HCT116 (cell line): ENCODE measurements at regions not wholly inside any gene's neighbourhood (a gene's known extent, or its start where the extent isn't known, plus 50 kb on each side); places are given as distances from the start of the nearest gene placed in this dataset.

Source experiments
- ATAC-seq: fragments of 200-7000 bp; cut with Tn5 transposase; 2 replicates; pipeline ENCODE4 v1.9.1; 2020; ENCODE audit warnings: mild to moderate bottlenecking, moderate library complexity
- BruUV-seq: library from RNA; stranded (reverse); fragments of 400-500 nt; replicated peaks from 2 replicates; lab custom pipeline; 2021; lab: Mats Ljungman, UMichigan
- CTCF ChIA-PET: fragments of 300-600 bp; sonication (Branson Sonifier 250); formaldehyde crosslinking; loops from one replicate; lab custom pipeline; 2021; ENCODE audit warnings: antibody characterized with exemption; lab: Charles Lee
- POLR2A ChIA-PET: fragments of 300-600, 350-600 bp; sonication (Branson Sonifier 250); formaldehyde crosslinking; loops from one replicate; lab custom pipeline; 2021; ENCODE audit warnings: antibody characterized with exemption; lab: Charles Lee
- RAD21 ChIA-PET, 2 experiments: fragments of 300-600 bp; sonication (Branson Sonifier 250); formaldehyde crosslinking; loops; one replicate each; lab custom pipeline; 2023; ENCODE audit warnings: low total read pairs in 2 of 2; ENCODE audit not compliant: uncharacterized antibody in 2 of 2, unreplicated experiment in 2 of 2, low non-redundant PET in 1 of 2; lab: Charles Lee
- DNase-seq: peaks from one replicate; pipeline ENCODE4 v3.0.0-alpha.2; 2010; ENCODE audit warnings: low read depth, low spot score
- H2AFZ ChIP-seq: fragments of 200-600 bp; shearing (Covaris generic), sonication (generic); 2 replicates; pipeline ENCODE4 v1.6.1; 2017; ENCODE audit warnings: low read depth, mixed run types, mixed read lengths, antibody characterized with exemption, low read length; ENCODE audit not compliant: poor library complexity, severe bottlenecking
- H3K27ac ChIP-seq: 2 replicates; pipeline ENCODE4 v1.5.1; 2012; ENCODE audit warnings: low read depth, low read length
- H3K27me3 ChIP-seq: fragments of 200-600 bp; sonication (generic); 2 replicates; pipeline ENCODE4 v1.6.1; 2016; ENCODE audit warnings: mixed run types, low read length, mixed read lengths; ENCODE audit not compliant: insufficient read depth
- H3K36me3 ChIP-seq, 2 experiments: fragments of 200-500 bp in 1 of 2; fragments of 200-600 bp in 1 of 2; sonication (Bioruptor generic) in 1 of 2; sonication (generic) in 1 of 2; 2 replicates each; pipeline versions ENCODE4 v1.5.1 to v1.6.1; 2014 to 2016; ENCODE audit warnings: low read length in 2 of 2, inconsistent platforms in 1 of 2, mixed read lengths in 1 of 2, mixed run types in 1 of 2; ENCODE audit not compliant: insufficient read depth in 2 of 2, control insufficient read depth in 1 of 2
- H3K4me1 ChIP-seq, 2 experiments: fragments of 200-600 bp in 1 of 2; sonication (generic) in 1 of 2; 2 replicates each; pipeline versions ENCODE4 v1.5.1 to v1.6.1; 2012 to 2017; ENCODE audit warnings: low read length in 2 of 2, inconsistent platforms in 1 of 2, mild to moderate bottlenecking in 1 of 2, mixed read lengths in 1 of 2, mixed run types in 1 of 2, moderate library complexity in 1 of 2; ENCODE audit not compliant: insufficient read depth in 2 of 2, control insufficient read depth in 1 of 2
- H3K4me2 ChIP-seq: fragments of 200-600 bp; sonication (generic); 2 replicates; pipeline ENCODE4 v1.6.1; 2017; ENCODE audit warnings: mixed run types, low read length, mixed read lengths
- H3K4me3 ChIP-seq, 2 experiments: fragments of 200-600 bp in 1 of 2; sonication (generic) in 1 of 2; replicated peaks in 1 of 2; 2 replicates each; pipeline ENCODE4 v1.5.1; 2011 to 2016; ENCODE audit warnings: low read length in 2 of 2, control low read depth in 1 of 2, low read depth in 1 of 2, mild to moderate bottlenecking in 1 of 2, mixed read lengths in 1 of 2, mixed run types in 1 of 2
- H3K79me2 ChIP-seq: fragments of 200-600 bp; sonication (generic); 2 replicates; pipeline ENCODE4 v1.6.1; 2017; ENCODE audit warnings: mild to moderate bottlenecking, mixed run types, low read length, moderate library complexity, mixed read lengths; ENCODE audit not compliant: insufficient read depth
- H3K9ac ChIP-seq: fragments of 200-600 bp; sonication (generic); 2 replicates; pipeline ENCODE4 v1.6.1; 2016; ENCODE audit warnings: low read length, mixed read lengths
- H3K9me2 ChIP-seq: fragments of 200-600 bp; sonication (generic), shearing (Covaris generic); 2 replicates; pipeline ENCODE4 v1.6.1; 2017; ENCODE audit warnings: mixed run types, mild to moderate bottlenecking, moderate library complexity; ENCODE audit not compliant: insufficient read depth
- H3K9me3 ChIP-seq, 2 experiments: fragments of 200-500 bp in 1 of 2; fragments of 200-600 bp in 1 of 2; sonication (Bioruptor generic) in 1 of 2; sonication (generic) in 1 of 2; 2 replicates each; pipeline ENCODE4 v1.6.1; 2014 to 2017; ENCODE audit warnings: low read length in 2 of 2, mixed read lengths in 2 of 2, inconsistent platforms in 1 of 2, low read depth in 1 of 2, mild to moderate bottlenecking in 1 of 2, mixed run types in 1 of 2, moderate library complexity in 1 of 2; ENCODE audit not compliant: control insufficient read depth in 1 of 2, insufficient read depth in 1 of 2
- H4K20me1 ChIP-seq: fragments of 200-600 bp; sonication (generic), shearing (Covaris generic); 2 replicates; pipeline ENCODE4 v1.6.1; 2017; ENCODE audit warnings: mixed run types, mild to moderate bottlenecking, moderate library complexity; ENCODE audit not compliant: insufficient read depth
- ATF3 ChIP-seq: IDR thresholded peaks from 2 replicates; pipeline ENCODE4 v1.6.1; 2012
- CBX3 ChIP-seq: IDR thresholded peaks from 2 replicates; pipeline ENCODE4 v1.6.1; 2012; ENCODE audit warnings: low read depth
- CEBPB ChIP-seq: IDR thresholded peaks from 2 replicates; pipeline ENCODE4 v1.6.1; 2012; ENCODE audit warnings: low read depth
- CTCF ChIP-seq, 3 experiments: fragments of 200-600 bp in 1 of 3; sonication (generic) in 1 of 3; IDR thresholded peaks in 2 of 3; conservative IDR thresholded peaks in 1 of 3; 2 replicates each; pipeline ENCODE4 v1.5.1; 2012 to 2017; ENCODE audit warnings: low read depth in 2 of 3, low read length in 2 of 3, antibody characterized with exemption in 1 of 3, borderline replicate concordance in 1 of 3, control low read depth in 1 of 3, mild to moderate bottlenecking in 1 of 3, mixed read lengths in 1 of 3, mixed run types in 1 of 3, moderate library complexity in 1 of 3; ENCODE audit not compliant: insufficient read depth in 1 of 3
- ELF1 ChIP-seq: IDR thresholded peaks from 2 replicates; pipeline ENCODE4 v1.6.1; 2012; ENCODE audit warnings: low read depth, borderline replicate concordance
- FOSL1 ChIP-seq: IDR thresholded peaks from 2 replicates; pipeline ENCODE4 v1.6.1; 2012; ENCODE audit warnings: low read depth
- POLR2A ChIP-seq: IDR thresholded peaks from 2 replicates; pipeline ENCODE4 v1.7.0; 2011; ENCODE audit warnings: borderline replicate concordance; ENCODE audit not compliant: insufficient read depth, insufficient read length; ENCODE audit errors: extremely low read depth
- POLR2AphosphoS5 ChIP-seq: IDR thresholded peaks from 2 replicates; pipeline ENCODE4 v1.6.1; 2011; ENCODE audit warnings: mild to moderate bottlenecking, low read depth, low read length, moderate library complexity
- SRF ChIP-seq: IDR thresholded peaks from 2 replicates; pipeline ENCODE4 v1.6.1; 2012; ENCODE audit warnings: low read depth
- YY1 ChIP-seq: IDR thresholded peaks from 2 replicates; pipeline ENCODE4 v1.6.1; 2011; ENCODE audit warnings: low read length, low read depth, moderate library complexity, mild to moderate bottlenecking; ENCODE audit not compliant: insufficient replicate concordance; ENCODE audit errors: extremely low read depth
- ZFX ChIP-seq: fragments of 450-650 bp; IDR thresholded peaks from 2 replicates; pipeline ENCODE4 v1.6.1; 2017
- ZNF274 ChIP-seq: fragments of 200-500 bp; sonication (Bioruptor generic); IDR thresholded peaks from 2 replicates; pipeline ENCODE4 v1.6.1; 2014; ENCODE audit warnings: mild to moderate bottlenecking, low read depth, low read length, inconsistent platforms
- intact Hi-C: fragments of 100-400 bp; cut with micrococcal nuclease; formaldehyde crosslinking; loops from 2 replicates; pipeline ENCODE4 v1.10.0; 2022
- TF ChIP-seq, protein P1 (sequence below): IDR thresholded peaks from 2 replicates; pipeline ENCODE4 v1.6.1; 2012; ENCODE audit warnings: low read depth

- Histone ChIP-seq H3K27me3 (no peaks in the 10 kb centered on the region), H3K4me2 (no peak overlapping the region), H3K36me3 (no peaks in the 10 kb centered on the region), H3K9me3 (no peaks in the 10 kb centered on the region), H3K9ac (no peak overlapping the region), H3K4me3 (no peak overlapping the region), H2AFZ (no peak overlapping the region), H3K4me1 (no peaks in the 10 kb centered on the region), H3K9me2 (no peaks in the 10 kb centered on the region), H3K27ac (no peak overlapping the region), H3K79me2 (no peaks in the 10 kb centered on the region), H4K20me1 (no peaks in the 10 kb centered on the region)
- intact Hi-C loops, result no loop called here
- DNase-seq (no peak), ATAC-seq (no peak)
- no TSS peak for BruUV-seq
- no peak for TF ChIP-seq ATF3
- TF ChIP-seq CBX3, result no peak
- TF ChIP-seq ELF1, result no peak
- TF ChIP-seq ZNF274, result no peak
- TF ChIP-seq, protein P1, sequence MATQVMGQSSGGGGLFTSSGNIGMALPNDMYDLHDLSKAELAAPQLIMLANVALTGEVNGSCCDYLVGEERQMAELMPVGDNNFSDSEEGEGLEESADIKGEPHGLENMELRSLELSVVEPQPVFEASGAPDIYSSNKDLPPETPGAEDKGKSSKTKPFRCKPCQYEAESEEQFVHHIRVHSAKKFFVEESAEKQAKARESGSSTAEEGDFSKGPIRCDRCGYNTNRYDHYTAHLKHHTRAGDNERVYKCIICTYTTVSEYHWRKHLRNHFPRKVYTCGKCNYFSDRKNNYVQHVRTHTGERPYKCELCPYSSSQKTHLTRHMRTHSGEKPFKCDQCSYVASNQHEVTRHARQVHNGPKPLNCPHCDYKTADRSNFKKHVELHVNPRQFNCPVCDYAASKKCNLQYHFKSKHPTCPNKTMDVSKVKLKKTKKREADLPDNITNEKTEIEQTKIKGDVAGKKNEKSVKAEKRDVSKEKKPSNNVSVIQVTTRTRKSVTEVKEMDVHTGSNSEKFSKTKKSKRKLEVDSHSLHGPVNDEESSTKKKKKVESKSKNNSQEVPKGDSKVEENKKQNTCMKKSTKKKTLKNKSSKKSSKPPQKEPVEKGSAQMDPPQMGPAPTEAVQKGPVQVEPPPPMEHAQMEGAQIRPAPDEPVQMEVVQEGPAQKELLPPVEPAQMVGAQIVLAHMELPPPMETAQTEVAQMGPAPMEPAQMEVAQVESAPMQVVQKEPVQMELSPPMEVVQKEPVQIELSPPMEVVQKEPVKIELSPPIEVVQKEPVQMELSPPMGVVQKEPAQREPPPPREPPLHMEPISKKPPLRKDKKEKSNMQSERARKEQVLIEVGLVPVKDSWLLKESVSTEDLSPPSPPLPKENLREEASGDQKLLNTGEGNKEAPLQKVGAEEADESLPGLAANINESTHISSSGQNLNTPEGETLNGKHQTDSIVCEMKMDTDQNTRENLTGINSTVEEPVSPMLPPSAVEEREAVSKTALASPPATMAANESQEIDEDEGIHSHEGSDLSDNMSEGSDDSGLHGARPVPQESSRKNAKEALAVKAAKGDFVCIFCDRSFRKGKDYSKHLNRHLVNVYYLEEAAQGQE, result no peak
- TF ChIP-seq POLR2AphosphoS5, result no peak
- no peak for TF ChIP-seq CEBPB
- no peak for TF ChIP-seq SRF
- no peak for TF ChIP-seq POLR2A
- no peak for TF ChIP-seq FOSL1
- TF ChIP-seq ZFX, result no peak
- TF ChIP-seq CTCF (IDR thresholded peaks at IDR 0.05 in 2 of 3, conservative IDR thresholded peaks at IDR 0.05 in 1 of 3; ENCODE audit: borderline replicate concordance in 1 of 3, insufficient read depth in 1 of 3, low read depth in 2 of 3, low read length in 2 of 3), result no peak
- TF ChIP-seq YY1, result no peak
- ChIA-PET POLR2A (no interaction called here), RAD21 (no interaction called here), CTCF (no interaction called here)
Measured at GRCh38 chr5:143559586-143560109, 156.2 kb upstream of the NR3C1 start.
